ENCODE measurements at regions not wholly inside any gene's neighbourhood (a gene's known extent, or its start where the extent isn't known, plus 50 kb on each side); places are given as distances from the start of the nearest gene placed in this dataset.
A peak's percentile ranks its signal among the peaks of the same experiment; 100 is the strongest.

GRCh38 chr2:183269956-183270355, 145.7 kb downstream of the NUP35 start:
- Histone ChIP-seq H3K4me2 (ENCODE audit: control insufficient read depth, extremely low read depth, insufficient read depth, low read depth, low read length) (no peak overlapping the region), H2AFZ (ENCODE audit: control insufficient read depth, low read length) (no peak overlapping the region), H3K9me1 (ENCODE audit: control insufficient read depth, extremely low read depth, insufficient read depth, low read length) (no peaks in the 10 kb centered on the region), H3K9me3 (ENCODE audit: control insufficient read depth, low read depth, low read length) (no peaks in the 10 kb centered on the region), H3K4me1 (ENCODE audit: control insufficient read depth, extremely low read depth, insufficient read depth, low read length) (no peaks in the 10 kb centered on the region), H3K36me3 (ENCODE audit: control insufficient read depth in 2 of 2, extremely low read depth in 1 of 2, insufficient read depth in 2 of 2, low read length in 2 of 2) (no peaks in the 10 kb centered on the region), H3K79me2 (ENCODE audit: control insufficient read depth, insufficient read depth, low read length) (no peaks in the 10 kb centered on the region), H3K4me3 (ENCODE audit: control insufficient read depth in 2 of 3, extremely low read depth in 1 of 3, insufficient read depth in 2 of 3, low read depth in 1 of 3, low read length in 3 of 3) (no peak overlapping the region), H3K27me3 (ENCODE audit: control insufficient read depth, extremely low read depth, insufficient read depth, low read length) (no peaks in the 10 kb centered on the region), H3K27ac (ENCODE audit: control insufficient read depth, insufficient read depth, low read length) (no peak overlapping the region), H4K20me1 (ENCODE audit: control insufficient read depth, extremely low read depth, insufficient read depth, low read length) (no peaks in the 10 kb centered on the region), H3K9ac (ENCODE audit: control insufficient read depth, extremely low read depth, insufficient read depth, low read length) (no peak overlapping the region)
- DNase-seq (ENCODE audit: low read depth, low spot score) (no peak), FAIRE-seq (no peak)
- dilution Hi-C loops (cut with MboI; ENCODE audit: extremely low pct_ligation_motif_present, low sequenced_read_pairs) = no loop called here
- no peak for TF ChIP-seq CTCF (optimal IDR thresholded peaks at IDR 0.05 in 1 of 3, IDR thresholded peaks at IDR 0.05 in 1 of 3, conservative IDR thresholded peaks at IDR 0.05 in 1 of 3; ENCODE audit: extremely low read depth in 1 of 3, insufficient read depth in 2 of 3, low read length in 3 of 3)
- no peak for TF ChIP-seq EZH2 (IDR thresholded peaks at IDR 0.05; ENCODE audit: low read length)

- no peak overlapping the region for H3K9ac ChIP-seq (ENCODE audit: control insufficient read depth, extremely low read depth, insufficient read depth, low read length)
- H3K9me3 ChIP-seq (ENCODE audit: control insufficient read depth, low read depth, low read length) = peaks cover 6% of the 10 kb centered on the region
- H4K20me1 ChIP-seq (ENCODE audit: control insufficient read depth, extremely low read depth, insufficient read depth, low read length) = no peaks in the 10 kb centered on the region
- TF ChIP-seq CTCF (optimal IDR thresholded peaks at IDR 0.05 in 1 of 3, IDR thresholded peaks at IDR 0.05 in 1 of 3, conservative IDR thresholded peaks at IDR 0.05 in 1 of 3; ENCODE audit: extremely low read depth in 1 of 3, insufficient read depth in 2 of 3, low read length in 3 of 3) = no peak
- H3K79me2 ChIP-seq (ENCODE audit: control insufficient read depth, insufficient read depth, low read length) = no peaks in the 10 kb centered on the region
- H3K9me1 ChIP-seq (ENCODE audit: control insufficient read depth, extremely low read depth, insufficient read depth, low read length) = no peaks in the 10 kb centered on the region
- H3K36me3 ChIP-seq (ENCODE audit: control insufficient read depth in 2 of 2, extremely low read depth in 1 of 2, insufficient read depth in 2 of 2, low read length in 2 of 2) = no peaks in the 10 kb centered on the region
- no peaks in the 10 kb centered on the region for H3K27me3 ChIP-seq (ENCODE audit: control insufficient read depth, extremely low read depth, insufficient read depth, low read length)
- DNase-seq (ENCODE audit: low read depth, low spot score) (no peak), FAIRE-seq (peak; percentile 43)
- dilution Hi-C loops (cut with MboI; ENCODE audit: extremely low pct_ligation_motif_present, low sequenced_read_pairs) = no loop called here
- no peak overlapping the region for H3K4me2 ChIP-seq (ENCODE audit: control insufficient read depth, extremely low read depth, insufficient read depth, low read depth, low read length)
- no peak overlapping the region for H3K27ac ChIP-seq (ENCODE audit: control insufficient read depth, insufficient read depth, low read length)
- no peak overlapping the region for H2AFZ ChIP-seq (ENCODE audit: control insufficient read depth, low read length)
- H3K4me3 ChIP-seq (ENCODE audit: control insufficient read depth in 2 of 3, extremely low read depth in 1 of 3, insufficient read depth in 2 of 3, low read depth in 1 of 3, low read length in 3 of 3) = no peak overlapping the region
- peaks cover 18% of the 10 kb centered on the region for H3K4me1 ChIP-seq (ENCODE audit: control insufficient read depth, extremely low read depth, insufficient read depth, low read length)
These were observed 159.0 kb downstream of the NUP35 start for GRCh38 chr2:183283209-183283608.

Data from keratinocyte (primary cell).